ENCODE measurements at regions not wholly inside any gene's neighbourhood (a gene's known extent, or its start where the extent isn't known, plus 50 kb on each side); places are given as distances from the start of the nearest gene placed in this dataset.
"Not testable (repeated sequence)": the region's sequence is repeated elsewhere in the genome, so short reads cannot be mapped to it uniquely, and the experiment has no call there.

DNA sequence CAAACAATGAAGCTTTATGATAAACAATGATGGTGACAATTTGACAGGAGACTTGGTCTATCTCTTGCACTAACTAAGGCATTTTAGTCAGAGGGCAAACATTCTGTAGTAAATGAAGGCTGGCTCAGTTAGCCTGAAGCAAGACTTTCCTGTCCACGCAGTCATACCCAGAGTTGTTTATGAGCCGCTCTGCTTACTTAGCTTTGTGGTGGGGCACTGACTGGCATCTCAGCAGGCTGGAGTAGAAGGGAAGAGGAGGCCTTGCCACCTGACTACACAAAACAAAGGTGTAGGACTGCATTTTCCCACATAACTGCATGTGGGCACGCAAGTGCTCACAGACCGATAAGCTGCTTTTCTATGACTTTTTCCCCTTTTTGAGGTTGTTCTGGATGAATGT lies 133.7 kb upstream of the EPB41L4A start:
- Mint-ChIP-seq H3K27me3 (ENCODE audit: low read depth) (no peaks in the 10 kb centered on the region), H3K27ac (ENCODE audit: unreplicated experiment) (no peak overlapping the region), H3K4me1 (ENCODE audit: low read depth) (peaks cover 11% of the 10 kb centered on the region), H3K9me3 (ENCODE audit: low read depth) (no peaks in the 10 kb centered on the region), H3K4me3 (ENCODE audit: unreplicated experiment) (no peak overlapping the region), H3K36me3 (ENCODE audit: low read depth) (no peaks in the 10 kb centered on the region)
- no peak for DNase-seq (ENCODE audit: low spot score)
- TF ChIP-seq, protein P1, sequence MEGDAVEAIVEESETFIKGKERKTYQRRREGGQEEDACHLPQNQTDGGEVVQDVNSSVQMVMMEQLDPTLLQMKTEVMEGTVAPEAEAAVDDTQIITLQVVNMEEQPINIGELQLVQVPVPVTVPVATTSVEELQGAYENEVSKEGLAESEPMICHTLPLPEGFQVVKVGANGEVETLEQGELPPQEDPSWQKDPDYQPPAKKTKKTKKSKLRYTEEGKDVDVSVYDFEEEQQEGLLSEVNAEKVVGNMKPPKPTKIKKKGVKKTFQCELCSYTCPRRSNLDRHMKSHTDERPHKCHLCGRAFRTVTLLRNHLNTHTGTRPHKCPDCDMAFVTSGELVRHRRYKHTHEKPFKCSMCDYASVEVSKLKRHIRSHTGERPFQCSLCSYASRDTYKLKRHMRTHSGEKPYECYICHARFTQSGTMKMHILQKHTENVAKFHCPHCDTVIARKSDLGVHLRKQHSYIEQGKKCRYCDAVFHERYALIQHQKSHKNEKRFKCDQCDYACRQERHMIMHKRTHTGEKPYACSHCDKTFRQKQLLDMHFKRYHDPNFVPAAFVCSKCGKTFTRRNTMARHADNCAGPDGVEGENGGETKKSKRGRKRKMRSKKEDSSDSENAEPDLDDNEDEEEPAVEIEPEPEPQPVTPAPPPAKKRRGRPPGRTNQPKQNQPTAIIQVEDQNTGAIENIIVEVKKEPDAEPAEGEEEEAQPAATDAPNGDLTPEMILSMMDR (IDR thresholded peaks at IDR 0.05) = no peak

DNA sequence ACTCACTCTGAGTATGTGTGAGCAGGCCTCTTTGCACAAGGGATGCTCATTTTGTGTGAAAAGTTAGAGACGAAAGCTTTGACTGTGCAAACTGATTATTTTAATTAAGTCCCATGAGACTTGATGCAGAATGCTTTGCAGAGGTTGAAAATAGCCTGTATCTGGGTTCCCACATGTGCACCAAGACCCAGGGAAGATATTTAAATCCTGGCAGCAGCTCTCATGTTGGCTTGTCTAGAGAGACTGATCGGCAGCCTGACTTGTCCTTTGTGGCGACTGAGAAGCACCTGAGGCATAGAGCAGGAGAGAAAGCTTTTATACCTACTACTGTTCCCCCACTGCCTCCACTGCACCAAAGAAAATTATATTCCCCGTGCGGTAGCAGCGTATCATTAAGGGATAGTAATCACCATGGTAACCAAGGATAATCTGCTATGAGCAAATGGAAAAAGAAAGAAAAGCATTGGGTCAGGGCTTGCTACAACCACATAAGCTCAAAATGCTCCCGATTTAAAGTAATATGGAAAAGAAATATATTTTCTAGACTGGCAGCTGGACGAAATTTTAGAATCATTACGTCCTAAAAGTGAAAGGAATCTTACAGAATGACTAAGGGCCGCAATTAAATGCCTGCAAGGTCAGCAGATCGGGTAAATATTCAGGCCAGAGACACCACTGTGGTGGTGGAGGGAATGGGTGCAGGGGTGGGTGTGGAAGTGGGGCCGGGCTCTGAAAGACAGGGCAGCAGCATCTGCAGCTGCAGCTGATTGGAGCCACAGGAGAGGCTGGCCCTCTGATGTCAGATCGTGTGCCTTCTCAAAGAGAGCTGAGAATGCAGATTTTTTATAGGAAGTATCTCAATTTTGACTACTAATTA lies 135.3 kb upstream of the EPB41L4A start:
- Mint-ChIP-seq H3K27me3 (ENCODE audit: low read depth) (no peaks in the 10 kb centered on the region), H3K4me3 (ENCODE audit: unreplicated experiment) (no peak overlapping the region), H3K4me1 (ENCODE audit: low read depth) (no peaks in the 10 kb centered on the region), H3K9me3 (ENCODE audit: low read depth) (no peaks in the 10 kb centered on the region), H3K27ac (ENCODE audit: unreplicated experiment) (no peak overlapping the region), H3K36me3 (ENCODE audit: low read depth) (no peaks in the 10 kb centered on the region)
- no peak for DNase-seq (ENCODE audit: low spot score)
- TF ChIP-seq, protein P1 (IDR thresholded peaks at IDR 0.05) = no peak

DNA sequence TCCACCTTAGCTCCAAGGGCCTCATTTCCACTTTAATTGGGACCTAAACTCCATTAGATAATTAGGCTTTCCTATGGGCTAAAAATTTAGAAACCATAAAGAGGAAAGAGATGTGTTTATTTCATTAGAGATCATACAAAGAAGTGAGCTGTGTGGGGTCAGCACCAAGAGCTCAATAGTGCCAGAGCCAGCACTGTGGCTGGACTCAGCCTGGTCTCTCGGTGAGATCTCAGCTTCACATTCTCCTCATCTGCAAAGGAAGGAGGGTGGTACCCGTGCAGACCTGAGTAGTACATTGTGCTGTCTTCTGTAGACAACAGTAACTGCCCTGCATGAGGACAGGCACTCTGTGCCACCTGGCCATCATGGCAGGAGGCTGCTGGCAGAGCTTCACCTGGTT lies 136.1 kb upstream of the EPB41L4A start:
- no peak for DNase-seq (ENCODE audit: low spot score)
- TF ChIP-seq, protein P1 (IDR thresholded peaks at IDR 0.05) = no peak
- H3K27me3 Mint-ChIP-seq (ENCODE audit: low read depth) = no peaks in the 10 kb centered on the region
- H3K36me3 Mint-ChIP-seq (ENCODE audit: low read depth) = no peaks in the 10 kb centered on the region
- no peaks in the 10 kb centered on the region for H3K9me3 Mint-ChIP-seq (ENCODE audit: low read depth)
- H3K4me3 Mint-ChIP-seq (ENCODE audit: unreplicated experiment) = no peak overlapping the region
- H3K27ac Mint-ChIP-seq (ENCODE audit: unreplicated experiment) = no peak overlapping the region
- no peaks in the 10 kb centered on the region for H3K4me1 Mint-ChIP-seq (ENCODE audit: low read depth)

DNA sequence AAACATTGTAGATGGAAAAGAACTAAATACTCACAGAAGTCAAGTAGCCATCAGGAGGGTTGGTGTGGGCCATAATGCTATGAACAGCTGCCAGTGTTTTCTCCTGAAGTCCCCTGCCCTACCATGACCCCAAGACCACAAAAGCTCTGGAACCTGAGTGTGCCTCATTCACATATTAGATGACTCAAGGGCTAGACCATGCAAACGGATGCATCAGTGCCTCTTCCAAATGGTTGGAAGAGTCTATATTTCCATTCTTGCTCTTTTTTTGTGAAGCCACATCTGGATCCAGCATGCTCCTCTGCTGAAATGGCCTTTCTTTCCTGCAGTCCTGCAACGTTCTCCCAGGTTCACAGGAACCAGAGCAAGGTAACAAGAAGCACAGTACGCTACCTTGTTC lies 136.6 kb upstream of the EPB41L4A start:
- Mint-ChIP-seq H3K4me3 (ENCODE audit: unreplicated experiment) (no peak overlapping the region), H3K4me1 (ENCODE audit: low read depth) (no peaks in the 10 kb centered on the region), H3K9me3 (ENCODE audit: low read depth) (no peaks in the 10 kb centered on the region), H3K27me3 (ENCODE audit: low read depth) (no peaks in the 10 kb centered on the region), H3K27ac (ENCODE audit: unreplicated experiment) (no peak overlapping the region), H3K36me3 (ENCODE audit: low read depth) (no peaks in the 10 kb centered on the region)
- no peak for DNase-seq (ENCODE audit: low spot score)
- TF ChIP-seq, protein P1 (IDR thresholded peaks at IDR 0.05) = no peak

DNA sequence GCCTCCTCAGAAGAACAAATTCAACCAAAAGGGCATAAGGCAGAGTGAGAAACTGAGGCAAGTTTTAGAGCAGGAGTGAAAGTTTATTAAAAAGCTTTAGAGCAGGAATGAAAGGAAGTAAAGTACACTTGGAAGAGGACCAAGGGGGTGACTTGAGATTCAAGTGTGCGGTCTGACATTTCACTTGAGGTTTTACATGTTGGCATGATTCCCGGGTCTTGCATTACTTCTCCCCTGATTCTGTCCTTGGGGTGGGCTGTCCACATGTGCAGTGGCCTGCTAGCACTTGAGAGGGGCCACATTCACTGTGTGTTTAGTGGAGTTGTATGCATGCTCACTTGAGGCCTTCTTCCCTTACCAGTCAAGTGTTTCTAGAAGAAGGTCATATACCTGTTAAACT lies 140.4 kb upstream of the EPB41L4A start:
- not testable (repeated sequence) for H3K27ac Mint-ChIP-seq (ENCODE audit: unreplicated experiment); H3K4me3 Mint-ChIP-seq (ENCODE audit: unreplicated experiment); H3K27me3 Mint-ChIP-seq (ENCODE audit: low read depth); H3K36me3 Mint-ChIP-seq (ENCODE audit: low read depth); H3K4me1 Mint-ChIP-seq (ENCODE audit: low read depth); DNase-seq (ENCODE audit: low spot score)
- H3K9me3 Mint-ChIP-seq (ENCODE audit: low read depth) = peaks cover 12% of the 10 kb centered on the region

DNA sequence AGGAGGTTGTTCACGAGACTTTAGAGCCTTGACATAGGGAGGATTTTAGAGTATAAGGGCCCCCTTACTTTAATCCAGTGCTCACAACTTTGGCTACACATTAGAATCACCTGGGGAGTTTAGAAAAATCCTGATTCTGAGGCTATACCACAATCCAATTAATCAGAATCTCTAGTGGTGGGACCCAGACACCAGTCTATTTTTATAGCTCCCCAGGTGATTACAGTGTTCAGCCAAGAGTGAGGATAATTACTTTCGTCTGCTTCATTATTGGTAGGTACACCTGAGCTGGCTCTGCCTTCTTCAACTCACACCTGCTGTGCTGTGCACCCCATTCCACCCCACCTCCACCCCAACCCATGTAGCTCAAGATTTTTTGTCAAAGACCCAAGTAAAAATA lies 141.3 kb upstream of the EPB41L4A start:
- DNase-seq (ENCODE audit: low spot score) = no peak
- Mint-ChIP-seq H3K4me3 (ENCODE audit: unreplicated experiment) (no peak overlapping the region), H3K27ac (ENCODE audit: unreplicated experiment) (no peak overlapping the region), H3K4me1 (ENCODE audit: low read depth) (no peaks in the 10 kb centered on the region), H3K9me3 (ENCODE audit: low read depth) (peaks cover 15% of the 10 kb centered on the region), H3K27me3 (ENCODE audit: low read depth) (peaks cover 3% of the 10 kb centered on the region), H3K36me3 (ENCODE audit: low read depth) (peaks cover 3% of the 10 kb centered on the region)
- TF ChIP-seq, protein P1 (IDR thresholded peaks at IDR 0.05) = no peak
